PC-9 (cell line): ENCODE measurements at regions not wholly inside any gene's neighbourhood (a gene's known extent, or its start where the extent isn't known, plus 50 kb on each side); places are given as distances from the start of the nearest gene placed in this dataset.
"Not testable (repeated sequence)": the region's sequence is repeated elsewhere in the genome, so short reads cannot be mapped to it uniquely, and the experiment has no call there.

Experiments
- BruUV-seq: library from RNA; stranded (reverse); fragments of 400-500 nt; replicated peaks from 2 replicates; lab custom pipeline; 2021; lab: Mats Ljungman, UMichigan
- CTCF ChIA-PET: fragments of 300-600 bp; sonication (Branson Sonifier 250); formaldehyde crosslinking; loops from one replicate; lab custom pipeline; 2022; ENCODE audit warnings: antibody characterized with exemption; lab: Charles Lee
- POLR2A ChIA-PET: fragments of 300-600 bp; sonication (Branson Sonifier 250); formaldehyde crosslinking; loops from one replicate; lab custom pipeline; 2022; ENCODE audit warnings: antibody characterized with exemption; ENCODE audit not compliant: unreplicated experiment; lab: Charles Lee
- DNase-seq, 2 experiments: peaks; one replicate each; pipeline versions ENCODE4 v3.0.0 to v3.0.0-alpha.2; 2015 to 2022; ENCODE audit warnings: mixed read lengths in 1 of 2
- H2AFZ ChIP-seq: fragments of 200-600 bp; sonication (generic); 2 replicates; pipeline ENCODE4 v1.8.1; 2017; ENCODE audit warnings: antibody characterized with exemption
- H3F3A ChIP-seq: fragments of 200-600 bp; sonication (generic); 2 replicates; pipeline ENCODE4 v1.8.1; 2017; ENCODE audit warnings: antibody characterized with exemption, mild to moderate bottlenecking, low read depth; ENCODE audit not compliant: insufficient read depth
- H3K27ac ChIP-seq: fragments of 200-600 bp; sonication (generic); 2 replicates; pipeline ENCODE4 v1.6.1; 2016; ENCODE audit warnings: mixed run types
- H3K27me3 ChIP-seq: fragments of 200-600 bp; sonication (generic); 2 replicates; pipeline ENCODE4 v1.6.1; 2016; ENCODE audit warnings: low read depth, mixed run types; ENCODE audit not compliant: insufficient read depth
- H3K36me3 ChIP-seq: fragments of 200-600 bp; sonication (generic); 2 replicates; pipeline ENCODE4 v1.6.1; 2016; ENCODE audit warnings: low read depth, mixed run types
- H3K4me1 ChIP-seq: fragments of 200-600 bp; sonication (generic); replicated peaks from 2 replicates; pipeline ENCODE4 v1.6.1; 2016; ENCODE audit warnings: mixed run types; ENCODE audit not compliant: insufficient read depth
- H3K4me2 ChIP-seq: fragments of 200-600 bp; sonication (generic); 2 replicates; pipeline ENCODE4 v1.6.1; 2017; ENCODE audit warnings: mixed run types
- H3K4me3 ChIP-seq: fragments of 200-600 bp; sonication (generic); 2 replicates; pipeline ENCODE4 v1.6.1; 2016; ENCODE audit warnings: mixed run types
- H3K79me2 ChIP-seq: fragments of 200-600 bp; sonication (generic); 2 replicates; pipeline ENCODE4 v1.6.1; 2017; ENCODE audit warnings: low read depth, mixed run types
- H3K9me2 ChIP-seq: fragments of 200-600 bp; sonication (generic); 2 replicates; pipeline ENCODE4 v1.8.1; 2017; ENCODE audit warnings: mild to moderate bottlenecking; ENCODE audit not compliant: insufficient read depth
- H3K9me3 ChIP-seq: fragments of 200-600 bp; sonication (generic); 2 replicates; pipeline ENCODE4 v1.8.1; 2016; ENCODE audit warnings: low read depth; ENCODE audit not compliant: insufficient read depth
- H4K20me1 ChIP-seq: fragments of 200-600 bp; sonication (generic); 2 replicates; pipeline ENCODE4 v1.8.1; 2017; ENCODE audit not compliant: insufficient read depth
- EZH2 ChIP-seq: fragments of 200-600 bp; sonication (generic); IDR thresholded peaks from 2 replicates; pipeline ENCODE4 v1.8.0; 2017; ENCODE audit warnings: antibody characterized with exemption, low read depth
- intact Hi-C: fragments of 100-400 bp; cut with micrococcal nuclease; formaldehyde crosslinking; loops from one replicate; pipeline ENCODE4 v1.10.0; 2022; ENCODE audit not compliant: unreplicated experiment
- TF ChIP-seq, protein P1 (sequence below): fragments of 200-600 bp; sonication (generic); conservative IDR thresholded peaks from 2 replicates; pipeline ENCODE4 v1.6.1; 2017; ENCODE audit warnings: mixed run types, antibody characterized with exemption, mild to moderate bottlenecking, moderate library complexity

DNA sequence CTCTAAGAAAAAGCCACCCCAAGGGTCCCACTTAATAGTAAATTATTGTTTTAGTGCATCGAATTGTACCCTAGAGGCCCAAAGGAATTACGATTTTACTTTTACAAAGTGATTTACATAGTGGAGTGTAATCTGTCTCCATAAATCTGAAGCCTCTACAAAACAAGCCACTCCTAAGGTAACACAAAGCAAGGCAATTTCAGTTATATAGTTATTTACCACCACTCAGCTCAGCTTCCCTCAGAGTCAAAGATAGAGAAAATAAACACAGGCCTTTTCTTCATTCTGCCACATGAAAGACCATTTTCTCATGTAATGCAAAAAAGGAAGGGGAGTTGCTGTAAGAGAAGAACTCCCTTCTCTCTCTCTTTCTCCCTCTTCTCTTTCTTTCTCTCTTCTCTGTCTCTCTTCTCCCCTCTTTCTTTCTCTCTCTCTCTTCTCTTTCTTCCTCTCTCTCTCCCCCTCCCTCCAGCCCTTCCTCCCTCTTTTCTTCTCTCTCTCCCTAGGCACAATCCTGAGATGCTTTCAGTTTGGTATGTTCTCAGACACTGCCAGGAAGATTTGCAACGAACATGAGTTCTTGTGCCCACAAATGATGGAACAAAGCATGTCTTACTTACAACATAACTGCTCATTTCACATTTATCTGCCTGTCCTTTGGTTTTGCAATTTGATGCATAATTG lies 264.5 kb downstream of the BCL2 start:
- H3K4me1 ChIP-seq, result no peaks in the 10 kb centered on the region
- TF ChIP-seq EZH2, result no peak
- TF ChIP-seq, protein P1, sequence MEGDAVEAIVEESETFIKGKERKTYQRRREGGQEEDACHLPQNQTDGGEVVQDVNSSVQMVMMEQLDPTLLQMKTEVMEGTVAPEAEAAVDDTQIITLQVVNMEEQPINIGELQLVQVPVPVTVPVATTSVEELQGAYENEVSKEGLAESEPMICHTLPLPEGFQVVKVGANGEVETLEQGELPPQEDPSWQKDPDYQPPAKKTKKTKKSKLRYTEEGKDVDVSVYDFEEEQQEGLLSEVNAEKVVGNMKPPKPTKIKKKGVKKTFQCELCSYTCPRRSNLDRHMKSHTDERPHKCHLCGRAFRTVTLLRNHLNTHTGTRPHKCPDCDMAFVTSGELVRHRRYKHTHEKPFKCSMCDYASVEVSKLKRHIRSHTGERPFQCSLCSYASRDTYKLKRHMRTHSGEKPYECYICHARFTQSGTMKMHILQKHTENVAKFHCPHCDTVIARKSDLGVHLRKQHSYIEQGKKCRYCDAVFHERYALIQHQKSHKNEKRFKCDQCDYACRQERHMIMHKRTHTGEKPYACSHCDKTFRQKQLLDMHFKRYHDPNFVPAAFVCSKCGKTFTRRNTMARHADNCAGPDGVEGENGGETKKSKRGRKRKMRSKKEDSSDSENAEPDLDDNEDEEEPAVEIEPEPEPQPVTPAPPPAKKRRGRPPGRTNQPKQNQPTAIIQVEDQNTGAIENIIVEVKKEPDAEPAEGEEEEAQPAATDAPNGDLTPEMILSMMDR, result no peak
- H3K27me3 ChIP-seq, result no peaks in the 10 kb centered on the region
- H3K9me3 ChIP-seq, result no peaks in the 10 kb centered on the region
- POLR2A ChIA-PET, result no interaction called here
- no peaks in the 10 kb centered on the region for H3K36me3 ChIP-seq
- peak overlapping the region; percentile 15; the same call in 1 of the 2 replicates for H3K4me2 ChIP-seq
- no peaks in the 10 kb centered on the region for H3F3A ChIP-seq
- H3K4me3 ChIP-seq, result no peak overlapping the region
- H4K20me1 ChIP-seq, result no peaks in the 10 kb centered on the region
- no TSS peak for BruUV-seq
- H3K9me2 ChIP-seq, result no peaks in the 10 kb centered on the region
- peak overlapping the region; percentile 48; the same call in 1 of the 2 replicates for H2AFZ ChIP-seq
- CTCF ChIA-PET, result no interaction called here
- no peaks in the 10 kb centered on the region for H3K79me2 ChIP-seq
- DNase-seq, result no peak
- intact Hi-C loops, result no loop called here
- no peak overlapping the region for H3K27ac ChIP-seq

DNA sequence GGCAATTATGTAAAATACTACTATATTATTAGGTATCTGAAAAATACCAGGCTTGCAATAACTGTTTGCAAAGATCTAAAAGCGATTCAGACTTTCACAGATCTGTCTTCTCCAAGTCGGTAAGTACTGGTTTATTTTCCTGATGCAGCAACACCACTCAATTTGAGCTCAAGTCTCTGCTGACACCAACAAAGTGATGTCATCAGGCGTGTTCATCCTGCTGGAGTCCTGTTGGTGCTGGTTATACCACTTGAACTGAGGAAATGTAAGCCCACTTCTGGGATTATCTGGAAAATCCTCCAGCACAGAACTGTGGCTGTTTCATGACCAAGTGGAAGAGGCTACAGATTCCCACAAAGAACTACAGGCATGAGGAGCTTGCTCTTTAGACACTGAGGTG lies 267.6 kb downstream of the BCL2 start:
- Histone ChIP-seq H3K27me3 (no peaks in the 10 kb centered on the region), H4K20me1 (no peaks in the 10 kb centered on the region), H2AFZ (no peak overlapping the region), H3K4me2 (no peak overlapping the region), H3K79me2 (no peaks in the 10 kb centered on the region), H3K27ac (no peak overlapping the region), H3K9me2 (no peaks in the 10 kb centered on the region), H3K9me3 (no peaks in the 10 kb centered on the region), H3K36me3 (no peaks in the 10 kb centered on the region), H3F3A (no peaks in the 10 kb centered on the region), H3K4me1 (no peaks in the 10 kb centered on the region), H3K4me3 (no peak overlapping the region)
- CTCF ChIA-PET, result interaction anchor here (0.6 kb wide), 1 partner anchor 1994 kb away, joined by 3 read pairs; no protein-coding TSS in a partner anchor
- DNase-seq, result no peak
- POLR2A ChIA-PET, result no interaction called here
- intact Hi-C loops, result no loop called here
- TF ChIP-seq EZH2, result no peak
- TF ChIP-seq, protein P1, result no peak
- BruUV-seq, result no TSS peak

DNA sequence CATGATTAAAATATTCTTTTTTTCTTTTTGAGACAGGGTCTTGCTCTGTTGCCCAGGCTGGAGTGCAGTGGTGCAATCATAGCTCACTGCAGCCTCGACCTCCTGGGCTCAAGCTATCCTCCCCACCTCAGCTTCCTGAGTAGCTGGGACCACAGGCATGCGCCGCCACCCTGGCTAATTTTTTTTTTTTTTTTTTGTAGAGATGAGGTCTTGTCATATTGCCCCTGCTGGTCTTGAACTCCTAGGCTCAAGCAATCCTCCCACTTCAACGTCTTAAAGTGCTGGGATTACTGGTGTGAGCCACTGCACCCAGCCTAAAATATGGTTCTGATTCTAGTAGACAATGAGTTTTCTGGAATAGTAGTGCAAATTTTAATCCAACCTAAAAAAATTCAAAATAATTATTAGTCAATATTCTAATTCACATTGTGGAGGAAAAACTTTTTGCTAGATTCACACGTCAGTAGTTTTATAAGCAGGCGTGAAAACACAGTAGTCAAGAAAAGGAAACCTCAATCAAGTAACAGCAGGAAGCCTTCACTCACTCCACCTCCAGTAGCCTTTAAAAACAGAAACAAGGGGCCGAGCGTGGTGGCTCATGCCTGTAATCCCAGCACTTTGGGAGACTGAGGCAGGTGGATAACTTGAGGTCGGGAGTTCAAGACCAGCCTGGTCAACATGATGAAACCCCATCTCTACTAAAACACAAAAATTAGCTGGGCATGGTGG lies 268.7 kb downstream of the BCL2 start:
- H3F3A ChIP-seq, H3K4me3 ChIP-seq, H3K4me2 ChIP-seq, BruUV-seq, H4K20me1 ChIP-seq, H3K79me2 ChIP-seq, H3K27ac ChIP-seq, H3K27me3 ChIP-seq, H3K9me3 ChIP-seq, DNase-seq, H3K4me1 ChIP-seq, intact Hi-C loops, CTCF ChIA-PET, H2AFZ ChIP-seq, H3K36me3 ChIP-seq, H3K9me2 ChIP-seq, POLR2A ChIA-PET: not testable (repeated sequence)
